Testis (tissue), 2 donors: ENCODE measurements at regions not wholly inside any gene's neighbourhood (a gene's known extent, or its start where the extent isn't known, plus 50 kb on each side); places are given as distances from the start of the nearest gene placed in this dataset.
"Not testable (repeated sequence)": the region's sequence is repeated elsewhere in the genome, so short reads cannot be mapped to it uniquely, and the experiment has no call there.

ENCODE experiments used
- POLR2A ChIP-seq: fragments of 450-650 bp; IDR thresholded peaks from one replicate; pipeline ENCODE4 v1.6.1; 2017; ENCODE audit warnings: antibody characterized with exemption, mild to moderate bottlenecking, moderate library complexity
- TF ChIP-seq, protein P1 (sequence below), 3 experiments: fragments of 450-650 bp in 2 of 3; fragments of 200-600 bp in 1 of 3; sonication (generic) in 1 of 3; IDR thresholded peaks; one replicate each; pipeline ENCODE4 v1.5.1; 2016 to 2019; ENCODE audit warnings: antibody characterized with exemption in 3 of 3, mild to moderate bottlenecking in 2 of 3, moderate library complexity in 1 of 3

DNA sequence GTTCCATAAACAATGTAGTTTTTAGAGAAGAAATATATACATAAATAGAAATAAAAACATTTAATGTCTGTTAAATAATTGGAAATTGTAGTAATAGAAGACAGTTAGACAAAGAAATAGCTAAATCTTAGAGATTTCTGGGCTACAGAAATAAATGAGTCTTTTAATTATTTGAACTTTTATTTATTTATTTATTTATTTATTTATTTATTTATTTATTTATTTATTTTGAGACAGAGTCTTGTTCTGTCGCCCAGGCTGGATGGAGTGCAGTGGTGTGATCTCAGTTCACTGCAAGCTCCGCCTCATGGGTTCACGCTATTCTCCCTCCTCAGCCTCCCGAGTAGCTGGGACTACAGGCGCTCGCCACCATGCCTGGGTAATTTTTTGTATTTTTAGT, 486.0 kb upstream of the SLITRK5 start:
- TF ChIP-seq, protein P1, sequence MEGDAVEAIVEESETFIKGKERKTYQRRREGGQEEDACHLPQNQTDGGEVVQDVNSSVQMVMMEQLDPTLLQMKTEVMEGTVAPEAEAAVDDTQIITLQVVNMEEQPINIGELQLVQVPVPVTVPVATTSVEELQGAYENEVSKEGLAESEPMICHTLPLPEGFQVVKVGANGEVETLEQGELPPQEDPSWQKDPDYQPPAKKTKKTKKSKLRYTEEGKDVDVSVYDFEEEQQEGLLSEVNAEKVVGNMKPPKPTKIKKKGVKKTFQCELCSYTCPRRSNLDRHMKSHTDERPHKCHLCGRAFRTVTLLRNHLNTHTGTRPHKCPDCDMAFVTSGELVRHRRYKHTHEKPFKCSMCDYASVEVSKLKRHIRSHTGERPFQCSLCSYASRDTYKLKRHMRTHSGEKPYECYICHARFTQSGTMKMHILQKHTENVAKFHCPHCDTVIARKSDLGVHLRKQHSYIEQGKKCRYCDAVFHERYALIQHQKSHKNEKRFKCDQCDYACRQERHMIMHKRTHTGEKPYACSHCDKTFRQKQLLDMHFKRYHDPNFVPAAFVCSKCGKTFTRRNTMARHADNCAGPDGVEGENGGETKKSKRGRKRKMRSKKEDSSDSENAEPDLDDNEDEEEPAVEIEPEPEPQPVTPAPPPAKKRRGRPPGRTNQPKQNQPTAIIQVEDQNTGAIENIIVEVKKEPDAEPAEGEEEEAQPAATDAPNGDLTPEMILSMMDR (IDR thresholded peaks at IDR 0.05): not testable (repeated sequence)
- not testable (repeated sequence) for TF ChIP-seq POLR2A
